DND-41 (cell line): ENCODE measurements at regions not wholly inside any gene's neighbourhood (a gene's known extent, or its start where the extent isn't known, plus 50 kb on each side); places are given as distances from the start of the nearest gene placed in this dataset.

Experiments used
- ATAC-seq: fragments of 200-7000 bp; cut with Tn5 transposase; 3 replicates; pipeline ENCODE4 v1.9.1; 2021; ENCODE audit warnings: low read depth; ENCODE audit not compliant: insufficient read depth
- DNase-seq: peaks from one replicate; pipeline ENCODE4 v3.0.0-alpha.2; 2020
- H2AFZ ChIP-seq: 2 replicates; pipeline ENCODE4 v1.6.0; 2012; ENCODE audit warnings: low read depth, low read length
- H3K27ac ChIP-seq: 2 replicates; pipeline ENCODE4 v1.5.1; 2012; ENCODE audit warnings: low read length, inconsistent platforms
- H3K27me3 ChIP-seq: fragments of 200-600 bp; sonication (generic); 2 replicates; pipeline ENCODE4 v1.6.0; 2012; ENCODE audit warnings: low read length, mild to moderate bottlenecking, inconsistent platforms; ENCODE audit not compliant: insufficient read depth, poor library complexity
- H3K36me3 ChIP-seq: 2 replicates; pipeline ENCODE4 v1.5.1; 2012; ENCODE audit warnings: low read length, inconsistent platforms; ENCODE audit not compliant: insufficient read depth
- H3K4me1 ChIP-seq: 2 replicates; pipeline ENCODE4 v1.5.1; 2012; ENCODE audit warnings: mild to moderate bottlenecking, low read length; ENCODE audit not compliant: insufficient read depth
- H3K4me2 ChIP-seq: 2 replicates; pipeline ENCODE4 v1.6.0; 2012; ENCODE audit warnings: mild to moderate bottlenecking, moderate library complexity, low read length, inconsistent platforms; ENCODE audit not compliant: insufficient read depth
- H3K4me3 ChIP-seq, 2 experiments: fragments of 200-600 bp in 1 of 2; shearing (Covaris generic) in 1 of 2; 2 replicates each; pipeline ENCODE4 v1.5.1; 2012 to 2016; ENCODE audit warnings: inconsistent platforms in 2 of 2, low read length in 2 of 2, mild to moderate bottlenecking in 2 of 2, low read depth in 1 of 2, moderate library complexity in 1 of 2
- H3K79me2 ChIP-seq: 2 replicates; pipeline ENCODE4 v1.6.0; 2012; ENCODE audit warnings: low read length, inconsistent platforms; ENCODE audit not compliant: insufficient read depth
- H3K9ac ChIP-seq: 2 replicates; pipeline ENCODE4 v1.6.0; 2012; ENCODE audit warnings: low read depth, mild to moderate bottlenecking, inconsistent platforms, low read length, moderate library complexity
- H3K9me3 ChIP-seq: 2 replicates; pipeline ENCODE4 v1.5.1; 2012; ENCODE audit warnings: low read length, moderate library complexity, mild to moderate bottlenecking, inconsistent platforms; ENCODE audit not compliant: insufficient read depth, severe bottlenecking
- H4K20me1 ChIP-seq: 2 replicates; pipeline ENCODE4 v1.6.0; 2012; ENCODE audit warnings: low read length; ENCODE audit not compliant: insufficient read depth
- EZH2 ChIP-seq: IDR thresholded peaks from 3 replicates; pipeline ENCODE4 v1.6.1; 2012; ENCODE audit warnings: borderline replicate concordance, low read depth, mild to moderate bottlenecking, moderate library complexity, low read length, inconsistent platforms; ENCODE audit not compliant: severe bottlenecking
- TF ChIP-seq, protein P1 (sequence below): IDR thresholded peaks from 2 replicates; pipeline ENCODE4 v1.5.1; 2012; ENCODE audit warnings: borderline replicate concordance, low read length, moderate library complexity, mild to moderate bottlenecking; ENCODE audit not compliant: poor library complexity, severe bottlenecking; ENCODE audit errors: extremely low read depth

- DNase-seq = peak; percentile 69
- TF ChIP-seq, protein P1, sequence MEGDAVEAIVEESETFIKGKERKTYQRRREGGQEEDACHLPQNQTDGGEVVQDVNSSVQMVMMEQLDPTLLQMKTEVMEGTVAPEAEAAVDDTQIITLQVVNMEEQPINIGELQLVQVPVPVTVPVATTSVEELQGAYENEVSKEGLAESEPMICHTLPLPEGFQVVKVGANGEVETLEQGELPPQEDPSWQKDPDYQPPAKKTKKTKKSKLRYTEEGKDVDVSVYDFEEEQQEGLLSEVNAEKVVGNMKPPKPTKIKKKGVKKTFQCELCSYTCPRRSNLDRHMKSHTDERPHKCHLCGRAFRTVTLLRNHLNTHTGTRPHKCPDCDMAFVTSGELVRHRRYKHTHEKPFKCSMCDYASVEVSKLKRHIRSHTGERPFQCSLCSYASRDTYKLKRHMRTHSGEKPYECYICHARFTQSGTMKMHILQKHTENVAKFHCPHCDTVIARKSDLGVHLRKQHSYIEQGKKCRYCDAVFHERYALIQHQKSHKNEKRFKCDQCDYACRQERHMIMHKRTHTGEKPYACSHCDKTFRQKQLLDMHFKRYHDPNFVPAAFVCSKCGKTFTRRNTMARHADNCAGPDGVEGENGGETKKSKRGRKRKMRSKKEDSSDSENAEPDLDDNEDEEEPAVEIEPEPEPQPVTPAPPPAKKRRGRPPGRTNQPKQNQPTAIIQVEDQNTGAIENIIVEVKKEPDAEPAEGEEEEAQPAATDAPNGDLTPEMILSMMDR = peak; percentile 92
- no peak for TF ChIP-seq EZH2
Measured at GRCh38 chr13:26872525-26873385, 112.2 kb upstream of the GPR12 start.

DNA sequence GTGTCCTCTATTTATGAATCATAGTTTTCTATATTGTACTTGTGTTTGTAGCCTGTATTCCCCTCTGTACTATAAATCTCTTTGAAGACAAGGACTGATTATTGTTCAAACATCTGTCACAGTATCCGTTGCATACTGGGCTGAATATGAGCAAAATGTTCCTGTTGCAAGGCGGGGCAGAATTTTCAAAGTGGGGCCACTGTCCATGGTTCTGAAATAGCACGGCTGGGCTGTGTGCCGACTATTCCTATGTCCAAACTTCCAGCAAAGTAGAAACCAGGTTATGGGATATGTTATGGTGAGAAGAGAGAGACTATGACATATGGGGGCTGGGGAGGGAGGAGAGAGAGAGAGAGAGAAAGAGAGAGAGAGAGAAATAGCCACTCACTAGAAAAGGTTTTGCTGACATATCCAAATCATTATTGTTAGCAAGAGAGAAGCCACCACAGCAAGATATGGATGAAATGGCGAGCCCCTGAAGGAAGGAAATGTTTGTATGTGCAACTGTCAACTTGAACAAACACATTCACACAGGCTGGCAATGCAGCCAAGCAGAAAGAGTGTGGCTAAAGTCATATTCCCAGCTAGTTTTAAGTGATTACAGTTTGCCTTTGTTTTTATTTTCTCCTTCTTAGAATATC lies 107.0 kb upstream of the GPR12 start:
- Histone ChIP-seq H3K9ac (no peak overlapping the region), H3K79me2 (no peaks in the 10 kb centered on the region), H3K9me3 (no peaks in the 10 kb centered on the region), H3K4me1 (no peaks in the 10 kb centered on the region), H3K4me2 (no peak overlapping the region), H3K36me3 (no peaks in the 10 kb centered on the region), H2AFZ (no peak overlapping the region), H3K27me3 (no peaks in the 10 kb centered on the region), H3K27ac (no peak overlapping the region), H3K4me3 (no peak overlapping the region), H4K20me1 (0 out of 2 replicates have a peak, but pooled peaks cover 4% of the 10 kb centered on the region)
- TF ChIP-seq, protein P1 = no peak
- no peak for TF ChIP-seq EZH2
- peak; percentile 62 for DNase-seq
- peak; percentile 95 for ATAC-seq

More at GRCh38 chr13:26872525-26873385, 112.2 kb upstream of the GPR12 start:
- H3K4me2 ChIP-seq = no peak overlapping the region
- no peaks in the 10 kb centered on the region for H3K9me3 ChIP-seq
- no peak overlapping the region for H3K4me3 ChIP-seq
- H3K79me2 ChIP-seq = no peaks in the 10 kb centered on the region
- H3K27ac ChIP-seq = no peak overlapping the region
- no peak overlapping the region for H2AFZ ChIP-seq
- H4K20me1 ChIP-seq = no peaks in the 10 kb centered on the region
- H3K4me1 ChIP-seq = no peaks in the 10 kb centered on the region
- no peaks in the 10 kb centered on the region for H3K36me3 ChIP-seq
- ATAC-seq = peak; percentile 89
- no peaks in the 10 kb centered on the region for H3K27me3 ChIP-seq
- no peak overlapping the region for H3K9ac ChIP-seq

DNA sequence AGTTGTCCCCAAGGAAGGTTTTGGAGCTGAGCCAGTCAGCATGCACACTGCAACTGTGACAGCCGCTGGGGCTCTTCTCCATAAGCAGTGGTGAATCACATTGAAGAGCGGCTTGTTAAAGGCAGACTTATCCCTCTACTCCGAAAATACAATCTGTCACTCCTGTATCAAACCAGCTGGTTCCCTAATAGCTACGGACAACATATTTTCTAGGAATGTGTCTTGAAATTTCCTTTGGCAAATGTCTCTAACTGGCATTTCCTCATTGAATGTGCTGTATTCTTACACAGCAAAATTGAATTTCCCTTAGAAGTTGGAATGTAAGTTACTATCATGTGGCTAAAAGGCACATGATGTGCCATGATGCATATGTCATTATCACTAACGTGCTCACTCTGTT lies 104.0 kb upstream of the GPR12 start:
- H2AFZ ChIP-seq = no peak overlapping the region
- H3K27ac ChIP-seq = no peak overlapping the region
- no peak overlapping the region for H3K4me3 ChIP-seq
- no peak for ATAC-seq
- DNase-seq = no peak
- H3K4me2 ChIP-seq = no peak overlapping the region
- no peaks in the 10 kb centered on the region for H3K4me1 ChIP-seq
- H3K27me3 ChIP-seq = no peaks in the 10 kb centered on the region
- no peaks in the 10 kb centered on the region for H3K79me2 ChIP-seq
- H3K36me3 ChIP-seq = no peaks in the 10 kb centered on the region
- no peaks in the 10 kb centered on the region for H3K9me3 ChIP-seq
- TF ChIP-seq EZH2 = no peak
- TF ChIP-seq, protein P1 = no peak
- no peak overlapping the region for H3K9ac ChIP-seq
- 0 out of 2 replicates have a peak, but pooled peaks cover 4% of the 10 kb centered on the region for H4K20me1 ChIP-seq
